SK-N-SH (cell line): ENCODE measurements at regions not wholly inside any gene's neighbourhood (a gene's known extent, or its start where the extent isn't known, plus 50 kb on each side); places are given as distances from the start of the nearest gene placed in this dataset.
A peak's percentile ranks its signal among the peaks of the same experiment; 100 is the strongest.

ENCODE experiments used
- CTCF ChIA-PET: fragments of 300-600, 350-600 bp; formaldehyde crosslinking; extraction: SDS; loops from one replicate; lab custom pipeline; 2021; lab: Yijun Ruan, JAX
- POLR2A ChIA-PET: fragments of 350-600 bp; sonication (Branson Sonifier 250); formaldehyde crosslinking; extraction: SDS; loops from one replicate; lab custom pipeline; 2020; ENCODE audit warnings: antibody characterized with exemption, inconsistent platforms; lab: Yijun Ruan, JAX
- DNase-seq: peaks from one replicate; pipeline ENCODE4 v3.0.0; 2012
- H2AFZ ChIP-seq: fragments of 200-600 bp; sonication (generic); 2 replicates; pipeline ENCODE4 v1.8.1; 2016; ENCODE audit warnings: antibody characterized with exemption, mild to moderate bottlenecking, low read depth
- H3F3A ChIP-seq: fragments of 200-600 bp; sonication (generic); replicated peaks from 2 replicates; pipeline ENCODE3; 2016; ENCODE audit warnings: antibody characterized with exemption, mild to moderate bottlenecking; ENCODE audit not compliant: insufficient read depth
- H3K27ac ChIP-seq, 2 experiments: fragments of 200-500 bp in 1 of 2; fragments of 200-600 bp in 1 of 2; sonication (Bioruptor generic) in 1 of 2; sonication (generic), shearing (Covaris generic) in 1 of 2; 2 replicates each; pipeline versions ENCODE4 v1.5.1 to v1.6.1; 2014 to 2016; ENCODE audit warnings: low read depth in 2 of 2, inconsistent platforms in 1 of 2, low read length in 1 of 2, mild to moderate bottlenecking in 1 of 2, mixed read lengths in 1 of 2
- H3K27me3 ChIP-seq: fragments of 200-600 bp; sonication (generic), shearing (Covaris generic); 2 replicates; pipeline ENCODE4 v1.6.1; 2016; ENCODE audit warnings: mixed run types; ENCODE audit not compliant: insufficient read depth
- H3K36me3 ChIP-seq, 2 experiments: fragments of 200-500 bp in 1 of 2; fragments of 200-600 bp in 1 of 2; sonication (Bioruptor generic) in 1 of 2; sonication (generic) in 1 of 2; replicated peaks in 1 of 2; 2 replicates each; pipeline versions ENCODE3 to v1.5.1; 2014 to 2016; ENCODE audit warnings: low read length in 1 of 2, mild to moderate bottlenecking in 1 of 2; ENCODE audit not compliant: insufficient read depth in 2 of 2, control insufficient read depth in 1 of 2
- H3K4me1 ChIP-seq, 2 experiments: fragments of 200-500 bp in 1 of 2; fragments of 200-600 bp in 1 of 2; sonication (Bioruptor generic) in 1 of 2; sonication (generic), shearing (Covaris generic) in 1 of 2; 2 replicates each; pipeline versions ENCODE4 v1.5.1 to v1.6.1; 2014 to 2016; ENCODE audit warnings: low read depth in 1 of 2, low read length in 1 of 2, mixed run types in 1 of 2; ENCODE audit not compliant: insufficient read depth in 2 of 2, control insufficient read depth in 1 of 2
- H3K4me2 ChIP-seq: fragments of 200-600 bp; sonication (generic), shearing (Covaris generic); 2 replicates; pipeline ENCODE4 v1.6.1; 2017; ENCODE audit warnings: mixed run types
- H3K4me3 ChIP-seq, 2 experiments: fragments of 200-500 bp in 1 of 2; fragments of 200-600 bp in 1 of 2; sonication (Bioruptor generic) in 1 of 2; sonication (generic), shearing (Covaris generic) in 1 of 2; 2 replicates each; pipeline versions ENCODE4 v1.5.1 to v1.8.1; 2014 to 2016; ENCODE audit warnings: low read depth in 2 of 2, inconsistent platforms in 1 of 2, low read length in 1 of 2, mild to moderate bottlenecking in 1 of 2, mixed read lengths in 1 of 2, moderate library complexity in 1 of 2
- H3K79me2 ChIP-seq: fragments of 200-600 bp; sonication (generic); 2 replicates; pipeline ENCODE4 v1.8.1; 2017; ENCODE audit warnings: mild to moderate bottlenecking; ENCODE audit not compliant: insufficient read depth
- H3K9ac ChIP-seq: fragments of 200-600 bp; sonication (generic); 2 replicates; pipeline ENCODE4 v1.6.1; 2017; ENCODE audit warnings: mixed run types
- H3K9me2 ChIP-seq: fragments of 200-600 bp; sonication (generic); 2 replicates; pipeline ENCODE4 v1.6.1; 2017; ENCODE audit warnings: mixed run types
- H3K9me3 ChIP-seq: fragments of 200-600 bp; sonication (generic); 2 replicates; pipeline ENCODE4 v1.6.1; 2017; ENCODE audit warnings: mixed run types, mild to moderate bottlenecking, moderate library complexity
- H4K20me1 ChIP-seq: fragments of 200-600 bp; sonication (generic); 2 replicates; pipeline ENCODE4 v1.6.1; 2017; ENCODE audit warnings: mild to moderate bottlenecking, mixed run types; ENCODE audit not compliant: insufficient read depth
- GATA2 ChIP-seq: sonication (generic); formaldehyde crosslinking; IDR thresholded peaks from 2 replicates; pipeline ENCODE4 v1.5.0; 2020; ENCODE audit warnings: mild to moderate bottlenecking, missing genetic modification reagents
- NFIC ChIP-seq: IDR thresholded peaks from 2 replicates; pipeline ENCODE4 v1.4.0; 2012; ENCODE audit warnings: borderline replicate concordance
- RAD21 ChIP-seq: IDR thresholded peaks from 2 replicates; pipeline ENCODE4 v1.6.1; 2012; ENCODE audit warnings: mild to moderate bottlenecking, low read length
- RXRA ChIP-seq: IDR thresholded peaks from 2 replicates; pipeline ENCODE4 v1.4.0; 2012; ENCODE audit warnings: low read depth, mild to moderate bottlenecking, borderline replicate concordance
- TAF1 ChIP-seq: IDR thresholded peaks from 2 replicates; pipeline ENCODE4 v1.6.1; 2012; ENCODE audit warnings: low read depth, mild to moderate bottlenecking, low read length, moderate library complexity, borderline replicate concordance
- TCF12 ChIP-seq: IDR thresholded peaks from 2 replicates; pipeline ENCODE4 v1.4.0; 2012
- YY1 ChIP-seq: IDR thresholded peaks from 2 replicates; pipeline ENCODE4 v1.4.0; 2012; ENCODE audit warnings: low read depth, mild to moderate bottlenecking
- TF ChIP-seq, protein P1 (sequence below): fragments of 200-600 bp; sonication (generic); IDR thresholded peaks from 2 replicates; pipeline ENCODE4 v1.6.1; 2017; ENCODE audit warnings: antibody characterized with exemption, mild to moderate bottlenecking, moderate library complexity
- TF ChIP-seq, protein P2 (sequence below): IDR thresholded peaks from 2 replicates; pipeline ENCODE4 v1.4.0; 2012; ENCODE audit warnings: low read depth
- TF ChIP-seq, protein P3 (sequence below): fragments of 150-350 bp; IDR thresholded peaks from 2 replicates; pipeline ENCODE4 v1.6.1; 2017; ENCODE audit warnings: antibody characterized with exemption, low read length, low read depth, borderline replicate concordance
- TF ChIP-seq, protein P4 (sequence below): IDR thresholded peaks from 2 replicates; pipeline ENCODE4 v1.6.1; 2012; ENCODE audit warnings: mild to moderate bottlenecking, low read depth, low read length, moderate library complexity

DNA sequence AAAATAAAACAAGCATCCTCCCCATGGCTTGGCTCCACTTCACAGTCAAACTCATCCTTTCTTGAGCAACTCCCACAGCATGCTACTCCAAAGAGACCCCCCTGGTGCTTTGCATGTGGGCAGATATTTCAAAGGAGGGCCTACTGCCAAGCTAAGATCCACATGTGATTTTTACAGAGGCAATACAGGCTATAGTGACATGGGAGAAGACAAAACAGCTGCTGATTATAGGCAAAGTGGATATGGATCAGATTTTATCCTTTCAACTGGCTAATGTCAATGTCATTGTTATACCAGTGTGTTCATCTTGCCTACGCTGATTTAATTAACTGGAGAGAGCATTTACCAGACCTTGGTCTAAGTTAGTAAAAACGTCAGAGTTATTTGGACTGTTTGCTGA, 328.3 kb downstream of the KLHL13 start (continued):
- TF ChIP-seq, protein P1, sequence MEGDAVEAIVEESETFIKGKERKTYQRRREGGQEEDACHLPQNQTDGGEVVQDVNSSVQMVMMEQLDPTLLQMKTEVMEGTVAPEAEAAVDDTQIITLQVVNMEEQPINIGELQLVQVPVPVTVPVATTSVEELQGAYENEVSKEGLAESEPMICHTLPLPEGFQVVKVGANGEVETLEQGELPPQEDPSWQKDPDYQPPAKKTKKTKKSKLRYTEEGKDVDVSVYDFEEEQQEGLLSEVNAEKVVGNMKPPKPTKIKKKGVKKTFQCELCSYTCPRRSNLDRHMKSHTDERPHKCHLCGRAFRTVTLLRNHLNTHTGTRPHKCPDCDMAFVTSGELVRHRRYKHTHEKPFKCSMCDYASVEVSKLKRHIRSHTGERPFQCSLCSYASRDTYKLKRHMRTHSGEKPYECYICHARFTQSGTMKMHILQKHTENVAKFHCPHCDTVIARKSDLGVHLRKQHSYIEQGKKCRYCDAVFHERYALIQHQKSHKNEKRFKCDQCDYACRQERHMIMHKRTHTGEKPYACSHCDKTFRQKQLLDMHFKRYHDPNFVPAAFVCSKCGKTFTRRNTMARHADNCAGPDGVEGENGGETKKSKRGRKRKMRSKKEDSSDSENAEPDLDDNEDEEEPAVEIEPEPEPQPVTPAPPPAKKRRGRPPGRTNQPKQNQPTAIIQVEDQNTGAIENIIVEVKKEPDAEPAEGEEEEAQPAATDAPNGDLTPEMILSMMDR: no peak
- TF ChIP-seq, protein P2, sequence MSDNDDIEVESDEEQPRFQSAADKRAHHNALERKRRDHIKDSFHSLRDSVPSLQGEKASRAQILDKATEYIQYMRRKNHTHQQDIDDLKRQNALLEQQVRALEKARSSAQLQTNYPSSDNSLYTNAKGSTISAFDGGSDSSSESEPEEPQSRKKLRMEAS: no peak
- TF ChIP-seq TCF12: peak; percentile 46; the same call in 1 of the 2 replicates
- no peak for TF ChIP-seq TAF1
- TF ChIP-seq RAD21: peak; percentile 19; the same call in 1 of the 2 replicates
- TF ChIP-seq NFIC: no peak
- TF ChIP-seq, protein P3, sequence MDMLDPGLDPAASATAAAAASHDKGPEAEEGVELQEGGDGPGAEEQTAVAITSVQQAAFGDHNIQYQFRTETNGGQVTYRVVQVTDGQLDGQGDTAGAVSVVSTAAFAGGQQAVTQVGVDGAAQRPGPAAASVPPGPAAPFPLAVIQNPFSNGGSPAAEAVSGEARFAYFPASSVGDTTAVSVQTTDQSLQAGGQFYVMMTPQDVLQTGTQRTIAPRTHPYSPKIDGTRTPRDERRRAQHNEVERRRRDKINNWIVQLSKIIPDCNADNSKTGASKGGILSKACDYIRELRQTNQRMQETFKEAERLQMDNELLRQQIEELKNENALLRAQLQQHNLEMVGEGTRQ: no peak
- TF ChIP-seq, protein P4, sequence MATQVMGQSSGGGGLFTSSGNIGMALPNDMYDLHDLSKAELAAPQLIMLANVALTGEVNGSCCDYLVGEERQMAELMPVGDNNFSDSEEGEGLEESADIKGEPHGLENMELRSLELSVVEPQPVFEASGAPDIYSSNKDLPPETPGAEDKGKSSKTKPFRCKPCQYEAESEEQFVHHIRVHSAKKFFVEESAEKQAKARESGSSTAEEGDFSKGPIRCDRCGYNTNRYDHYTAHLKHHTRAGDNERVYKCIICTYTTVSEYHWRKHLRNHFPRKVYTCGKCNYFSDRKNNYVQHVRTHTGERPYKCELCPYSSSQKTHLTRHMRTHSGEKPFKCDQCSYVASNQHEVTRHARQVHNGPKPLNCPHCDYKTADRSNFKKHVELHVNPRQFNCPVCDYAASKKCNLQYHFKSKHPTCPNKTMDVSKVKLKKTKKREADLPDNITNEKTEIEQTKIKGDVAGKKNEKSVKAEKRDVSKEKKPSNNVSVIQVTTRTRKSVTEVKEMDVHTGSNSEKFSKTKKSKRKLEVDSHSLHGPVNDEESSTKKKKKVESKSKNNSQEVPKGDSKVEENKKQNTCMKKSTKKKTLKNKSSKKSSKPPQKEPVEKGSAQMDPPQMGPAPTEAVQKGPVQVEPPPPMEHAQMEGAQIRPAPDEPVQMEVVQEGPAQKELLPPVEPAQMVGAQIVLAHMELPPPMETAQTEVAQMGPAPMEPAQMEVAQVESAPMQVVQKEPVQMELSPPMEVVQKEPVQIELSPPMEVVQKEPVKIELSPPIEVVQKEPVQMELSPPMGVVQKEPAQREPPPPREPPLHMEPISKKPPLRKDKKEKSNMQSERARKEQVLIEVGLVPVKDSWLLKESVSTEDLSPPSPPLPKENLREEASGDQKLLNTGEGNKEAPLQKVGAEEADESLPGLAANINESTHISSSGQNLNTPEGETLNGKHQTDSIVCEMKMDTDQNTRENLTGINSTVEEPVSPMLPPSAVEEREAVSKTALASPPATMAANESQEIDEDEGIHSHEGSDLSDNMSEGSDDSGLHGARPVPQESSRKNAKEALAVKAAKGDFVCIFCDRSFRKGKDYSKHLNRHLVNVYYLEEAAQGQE: no peak
- TF ChIP-seq RXRA: no peak
- TF ChIP-seq YY1: no peak
- TF ChIP-seq, all 33 proteins: peak for 9

DNA sequence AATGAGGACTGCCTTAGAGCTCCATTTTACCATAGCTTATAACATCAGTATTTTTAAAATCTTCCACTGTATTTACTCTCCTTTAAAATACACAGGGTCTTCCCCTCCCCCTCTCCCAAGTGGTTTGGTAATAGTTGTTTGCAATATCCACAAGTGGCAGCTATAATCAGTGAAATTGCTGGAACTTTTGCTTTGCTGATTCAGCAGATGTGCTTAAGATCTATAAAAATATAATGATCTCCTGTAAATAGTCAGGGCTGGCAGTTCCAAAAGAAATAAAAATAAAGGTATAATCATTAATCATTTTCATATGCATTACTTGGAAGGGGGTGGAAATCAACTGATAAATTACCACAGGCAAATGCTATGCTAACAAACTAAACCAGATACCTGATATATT, 345.2 kb downstream of the KLHL13 start:
- Histone ChIP-seq H3K4me3 (no peak overlapping the region), H3K79me2 (no peaks in the 10 kb centered on the region), H3K27ac (no peak overlapping the region), H4K20me1 (no peaks in the 10 kb centered on the region), H3K36me3 (no peaks in the 10 kb centered on the region), H3K9ac (no peak overlapping the region), H3K9me2 (no peaks in the 10 kb centered on the region), H3K27me3 (no peaks in the 10 kb centered on the region), H3K4me1 (no peaks in the 10 kb centered on the region), H3K4me2 (no peak overlapping the region), H2AFZ (no peak overlapping the region), H3K9me3 (no peaks in the 10 kb centered on the region), H3F3A (no peaks in the 10 kb centered on the region)
- ChIA-PET POLR2A (no interaction called here), CTCF (interaction anchor here (1.0 to 1.3 kb wide), 2 partner anchors 18 to 214 kb away, joined by 3 to 4 read pairs; no protein-coding TSS in a partner anchor)
- 0 out of 2 replicates have a peak, but pooled peaks have one; percentile 10 for TF ChIP-seq GATA2 (CRISPR knock-in tag)
- no peak for TF ChIP-seq TCF12
- DNase-seq: no peak
